Colonic mucosa (tissue), 4 donors: ENCODE measurements at regions not wholly inside any gene's neighbourhood (a gene's known extent, or its start where the extent isn't known, plus 50 kb on each side); places are given as distances from the start of the nearest gene placed in this dataset.

Experiments used
- DNase-seq: peaks from one replicate; pipeline ENCODE4 v3.0.0-alpha.2; 2020
- H3K27ac ChIP-seq: fragments of 200-600 bp; one replicate; pipeline ENCODE4 v1.8.0; 2021
- H3K27me3 ChIP-seq: fragments of 200-600 bp; one replicate; pipeline ENCODE4 v1.8.0; 2021
- H3K36me3 ChIP-seq: fragments of 200-600 bp; one replicate; pipeline ENCODE4 v1.8.0; 2021
- H3K4me1 ChIP-seq: fragments of 200-600 bp; one replicate; pipeline ENCODE4 v1.8.0; 2021; ENCODE audit warnings: mild to moderate bottlenecking
- H3K4me3 ChIP-seq: fragments of 200-600 bp; one replicate; pipeline ENCODE4 v1.8.0; 2021
- H3K9ac ChIP-seq, 2 donors: one replicate each; pipeline ENCODE4 v1.7.0; 2013; ENCODE audit warnings: control low read depth in 2 of 2, low read depth in 2 of 2, low read length in 2 of 2
- H3K9me3 ChIP-seq: fragments of 200-600 bp; one replicate; pipeline ENCODE4 v1.8.0; 2021
- intact Hi-C: fragments of 100-400 bp; cut with DNase I; formaldehyde crosslinking; loops from one replicate; pipeline ENCODE4 v1.14.1; 2022
- TF ChIP-seq, protein P1 (sequence below): fragments of 200-600 bp; IDR thresholded peaks from one replicate; pipeline ENCODE4 v1.8.0; 2022; ENCODE audit warnings: antibody characterized with exemption, mild to moderate bottlenecking
- donor health status: healthy.
- donor health status: DM: no; HTN: no; CAD: no.
- donor health status: DM: no; HTN: no; CAD: no.

DNA sequence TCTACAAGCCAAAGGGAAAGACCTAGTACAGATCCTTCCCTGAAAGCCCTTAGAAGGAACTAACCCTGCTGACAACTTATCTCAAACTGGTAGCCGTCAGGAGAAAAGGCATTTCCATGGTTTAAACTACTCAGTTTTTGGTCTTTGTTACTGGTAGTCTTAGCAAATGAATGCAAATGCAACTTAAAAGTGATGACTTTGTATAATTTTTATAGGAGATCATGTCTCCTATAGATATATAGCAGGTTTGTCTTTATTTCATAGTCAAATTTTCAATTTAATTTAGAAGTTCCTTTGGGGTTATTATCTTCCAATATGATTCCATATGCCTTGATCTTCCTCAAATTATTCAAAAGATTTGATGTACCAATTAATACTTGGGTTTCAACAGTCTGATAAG is 1173.0 kb upstream of the CNTN5 start:
- DNase-seq: no peak
- Histone ChIP-seq H3K27ac (no peak overlapping the region), H3K27me3 (no peaks in the 10 kb centered on the region), H3K9ac (no peak overlapping the region), H3K4me3 (no peak overlapping the region), H3K36me3 (no peaks in the 10 kb centered on the region), H3K4me1 (no peaks in the 10 kb centered on the region), H3K9me3 (no peaks in the 10 kb centered on the region)
- intact Hi-C loops: no loop called here
- TF ChIP-seq, protein P1, sequence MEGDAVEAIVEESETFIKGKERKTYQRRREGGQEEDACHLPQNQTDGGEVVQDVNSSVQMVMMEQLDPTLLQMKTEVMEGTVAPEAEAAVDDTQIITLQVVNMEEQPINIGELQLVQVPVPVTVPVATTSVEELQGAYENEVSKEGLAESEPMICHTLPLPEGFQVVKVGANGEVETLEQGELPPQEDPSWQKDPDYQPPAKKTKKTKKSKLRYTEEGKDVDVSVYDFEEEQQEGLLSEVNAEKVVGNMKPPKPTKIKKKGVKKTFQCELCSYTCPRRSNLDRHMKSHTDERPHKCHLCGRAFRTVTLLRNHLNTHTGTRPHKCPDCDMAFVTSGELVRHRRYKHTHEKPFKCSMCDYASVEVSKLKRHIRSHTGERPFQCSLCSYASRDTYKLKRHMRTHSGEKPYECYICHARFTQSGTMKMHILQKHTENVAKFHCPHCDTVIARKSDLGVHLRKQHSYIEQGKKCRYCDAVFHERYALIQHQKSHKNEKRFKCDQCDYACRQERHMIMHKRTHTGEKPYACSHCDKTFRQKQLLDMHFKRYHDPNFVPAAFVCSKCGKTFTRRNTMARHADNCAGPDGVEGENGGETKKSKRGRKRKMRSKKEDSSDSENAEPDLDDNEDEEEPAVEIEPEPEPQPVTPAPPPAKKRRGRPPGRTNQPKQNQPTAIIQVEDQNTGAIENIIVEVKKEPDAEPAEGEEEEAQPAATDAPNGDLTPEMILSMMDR: no peak

DNA sequence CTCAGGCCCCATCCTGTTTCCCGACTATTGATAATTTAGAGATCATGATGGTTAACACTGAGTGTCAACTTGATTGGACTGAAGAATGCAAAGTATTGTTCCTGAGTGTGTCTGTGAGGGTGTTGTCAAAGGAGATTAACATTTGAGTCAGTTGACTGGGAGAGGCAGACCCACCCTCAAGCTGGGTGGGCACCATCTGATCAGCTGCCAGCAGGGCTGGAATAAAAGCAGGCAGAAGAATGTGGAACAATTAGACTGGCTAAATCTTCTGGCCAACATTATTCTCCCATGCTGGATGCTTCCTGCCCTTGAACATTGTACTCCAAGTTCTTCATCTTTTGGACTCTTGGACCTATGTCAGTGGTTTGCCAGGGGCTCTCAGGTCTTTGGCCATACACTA is 1170.0 kb upstream of the CNTN5 start:
- DNase-seq: no peak
- intact Hi-C loops: no loop called here
- Histone ChIP-seq H3K9ac (no peak overlapping the region), H3K9me3 (no peaks in the 10 kb centered on the region), H3K27ac (no peak overlapping the region), H3K4me3 (no peak overlapping the region), H3K4me1 (no peaks in the 10 kb centered on the region), H3K36me3 (no peaks in the 10 kb centered on the region), H3K27me3 (no peaks in the 10 kb centered on the region)
- TF ChIP-seq, protein P1: no peak

DNA sequence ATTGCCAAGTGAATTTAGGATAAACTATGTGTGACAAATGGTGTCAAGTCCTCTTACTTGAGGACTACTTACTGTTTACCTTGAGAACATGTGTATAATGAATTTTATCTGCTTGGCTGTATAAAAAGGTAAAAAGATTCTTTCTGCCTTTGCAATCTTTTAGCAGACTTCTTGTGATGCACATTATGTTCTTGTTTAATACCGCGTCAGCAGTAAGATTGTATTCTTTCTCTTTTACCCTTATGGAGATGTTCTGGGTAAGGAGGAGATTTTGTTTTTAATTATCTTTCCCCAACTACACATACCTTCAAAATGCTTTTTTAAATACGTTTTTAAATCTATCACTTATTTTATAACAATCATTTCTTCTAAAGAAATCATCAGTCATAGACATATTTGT is 1166.4 kb upstream of the CNTN5 start:
- Histone ChIP-seq H3K27ac (no peak overlapping the region), H3K9me3 (no peaks in the 10 kb centered on the region), H3K4me3 (no peak overlapping the region), H3K27me3 (no peaks in the 10 kb centered on the region), H3K4me1 (no peaks in the 10 kb centered on the region), H3K9ac (no peak overlapping the region), H3K36me3 (no peaks in the 10 kb centered on the region)
- no peak for DNase-seq
- TF ChIP-seq, protein P1: no peak
- intact Hi-C loops: no loop called here

DNA sequence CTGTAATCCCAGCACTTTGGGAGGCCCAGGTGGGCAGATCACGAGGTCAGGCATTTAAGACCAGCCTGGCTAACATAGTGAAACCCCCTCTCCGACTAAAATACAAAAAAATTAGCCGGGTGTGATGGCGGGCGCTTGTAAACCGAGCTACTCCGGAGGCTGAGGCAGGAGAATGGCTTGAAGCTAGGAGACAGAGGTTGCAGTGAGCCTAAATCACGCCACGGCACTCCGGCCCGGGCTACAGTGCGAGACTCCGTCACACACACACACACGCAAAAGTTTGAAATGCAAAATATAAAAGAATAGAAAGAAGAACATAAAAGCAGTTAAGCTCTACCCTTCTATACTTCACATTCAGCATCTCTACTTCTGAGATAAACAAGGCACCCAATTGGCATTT is 1165.9 kb upstream of the CNTN5 start:
- Histone ChIP-seq H3K9ac (no peak overlapping the region), H3K27ac (no peak overlapping the region), H3K27me3 (no peaks in the 10 kb centered on the region), H3K36me3 (no peaks in the 10 kb centered on the region), H3K4me1 (no peaks in the 10 kb centered on the region), H3K4me3 (no peak overlapping the region), H3K9me3 (no peaks in the 10 kb centered on the region)
- TF ChIP-seq, protein P1: no peak
- intact Hi-C loops: no loop called here
- no peak for DNase-seq

DNA sequence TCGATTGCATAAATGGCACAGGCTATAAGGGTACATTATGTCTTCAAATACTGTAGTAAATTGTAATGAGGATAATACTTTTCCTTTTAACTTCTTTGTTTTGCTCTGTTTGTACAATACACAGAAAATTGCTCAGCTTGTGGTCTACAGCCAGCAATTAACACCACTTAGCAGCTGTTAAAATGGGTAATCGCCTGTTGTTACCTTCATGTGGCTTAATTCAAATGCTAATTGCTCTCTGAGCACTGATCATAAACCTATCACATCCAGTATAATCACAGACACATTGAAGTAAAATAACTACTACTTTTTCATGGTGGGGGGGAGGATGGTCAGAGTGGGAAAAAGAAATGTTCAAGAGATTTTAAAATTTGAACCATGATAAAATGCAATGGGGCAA is 1164.1 kb upstream of the CNTN5 start:
- TF ChIP-seq, protein P1: no peak
- intact Hi-C loops: no loop called here
- no peaks in the 10 kb centered on the region for H3K9me3 ChIP-seq
- H3K9ac ChIP-seq: no peak overlapping the region
- H3K4me3 ChIP-seq: no peak overlapping the region
- DNase-seq: no peak
- H3K27me3 ChIP-seq: no peaks in the 10 kb centered on the region
- H3K27ac ChIP-seq: no peak overlapping the region
- no peaks in the 10 kb centered on the region for H3K36me3 ChIP-seq
- no peaks in the 10 kb centered on the region for H3K4me1 ChIP-seq

DNA sequence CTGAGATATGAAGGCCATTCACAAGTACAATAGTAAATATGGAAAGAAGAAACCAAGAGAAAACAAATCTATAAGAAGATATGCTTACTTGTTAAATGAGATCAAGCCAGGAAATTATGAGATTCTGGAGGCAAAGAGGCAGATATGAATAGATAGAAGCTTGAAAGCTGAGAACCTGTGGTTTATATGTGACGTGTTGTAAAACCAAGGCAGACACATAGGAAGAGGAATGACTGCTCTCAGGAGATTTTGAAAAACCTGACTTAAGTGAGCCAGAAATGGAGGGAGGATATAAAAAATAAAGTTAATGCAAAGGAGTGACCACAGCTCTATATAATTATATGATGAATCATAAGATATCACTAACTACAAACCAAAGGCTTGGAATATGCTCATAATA is 1160.5 kb upstream of the CNTN5 start:
- intact Hi-C loops: no loop called here
- no peaks in the 10 kb centered on the region for H3K36me3 ChIP-seq
- TF ChIP-seq, protein P1: no peak
- H3K27me3 ChIP-seq: no peaks in the 10 kb centered on the region
- H3K27ac ChIP-seq: no peak overlapping the region
- H3K4me3 ChIP-seq: no peak overlapping the region
- no peaks in the 10 kb centered on the region for H3K9me3 ChIP-seq
- DNase-seq: no peak
- H3K4me1 ChIP-seq: no peaks in the 10 kb centered on the region
- no peak overlapping the region for H3K9ac ChIP-seq
